ENCODE measurements at regions not wholly inside any gene's neighbourhood (a gene's known extent, or its start where the extent isn't known, plus 50 kb on each side); places are given as distances from the start of the nearest gene placed in this dataset.

- no peak for DNase-seq
Measured at GRCh38 chr18:72180689-72181088, 363.5 kb downstream of the CBLN2 start.

- DNase-seq, result no peak
Measured at GRCh38 chr18:72174972-72175649, 369.0 kb downstream of the CBLN2 start.

- DNase-seq, result peak; percentile 62
Measured at GRCh38 chr18:72171596-72171995, 372.5 kb downstream of the CBLN2 start.

GRCh38 chr18:72161691-72162090 lies 382.5 kb downstream of the CBLN2 start:
- no peak for DNase-seq

GRCh38 chr18:72160510-72161445 lies 383.4 kb downstream of the CBLN2 start:
- DNase-seq, result peak; percentile 79

GRCh38 chr18:72155327-72155726 lies 388.8 kb downstream of the CBLN2 start:
- no peak for DNase-seq

GRCh38 chr18:72154926-72155325 lies 389.2 kb downstream of the CBLN2 start:
- no peak for DNase-seq

GRCh38 chr18:72152935-72153334 lies 391.2 kb downstream of the CBLN2 start:
- no peak for DNase-seq

GRCh38 chr18:72147830-72148229 lies 396.3 kb downstream of the CBLN2 start:
- no peak for DNase-seq

GRCh38 chr18:72140007-72140406 lies 404.1 kb downstream of the CBLN2 start:
- DNase-seq, result no peak

GRCh38 chr18:72128649-72129048 lies 415.5 kb downstream of the CBLN2 start:
- no peak for DNase-seq

- DNase-seq, result no peak
Measured at GRCh38 chr18:72122103-72122502, 422.0 kb downstream of the CBLN2 start.

- no peak for DNase-seq
Measured at GRCh38 chr18:72119082-72119481, 425.1 kb downstream of the CBLN2 start.

GRCh38 chr18:72114801-72115594 lies 429.1 kb downstream of the CBLN2 start:
- no peak for DNase-seq

- DNase-seq, result peak; percentile 53
Measured at GRCh38 chr18:72107647-72108383, 436.3 kb downstream of the CBLN2 start.

GRCh38 chr18:72104851-72105250 lies 439.3 kb downstream of the CBLN2 start:
- no peak for DNase-seq

GRCh38 chr18:72102412-72102811 lies 441.7 kb downstream of the CBLN2 start:
- DNase-seq, result no peak

GRCh38 chr18:72100465-72101004 lies 443.6 kb downstream of the CBLN2 start:
- DNase-seq, result no peak

GRCh38 chr18:72091369-72091768 lies 452.8 kb downstream of the CBLN2 start:
- DNase-seq, result no peak

GRCh38 chr18:72089432-72089831 lies 454.7 kb downstream of the CBLN2 start:
- DNase-seq, result no peak

GRCh38 chr18:72086421-72086820 lies 457.7 kb downstream of the CBLN2 start:
- DNase-seq, result peak; percentile 72

- DNase-seq, result no peak
Measured at GRCh38 chr18:72075040-72075439, 469.1 kb downstream of the CBLN2 start.

Measured in NCI-H748 treated with DMSO at 0.1 percent for 48 hours (cell line).